Gastrocnemius medialis (tissue), 4 donors: ENCODE measurements at regions not wholly inside any gene's neighbourhood (a gene's known extent, or its start where the extent isn't known, plus 50 kb on each side); places are given as distances from the start of the nearest gene placed in this dataset.

ENCODE experiments used
- CTCF ChIP-seq, 5 experiments: fragments of 450-650 bp in 3 of 5; fragments of 200-600 bp in 2 of 5; sonication (generic) in 2 of 5; IDR thresholded peaks in 4 of 5; conservative IDR thresholded peaks in 1 of 5; 1 replicate in 4 of 5; 2 replicates in 1 of 5; pipeline ENCODE4 v1.5.1; 2016 to 2019; ENCODE audit warnings: antibody characterized with exemption in 5 of 5, mild to moderate bottlenecking in 3 of 5, moderate library complexity in 3 of 5
- POLR2A ChIP-seq, 2 donors: fragments of 450-650 bp; IDR thresholded peaks; one replicate each; pipeline ENCODE4 v1.6.1; 2017; ENCODE audit warnings: antibody characterized with exemption in 2 of 2, mild to moderate bottlenecking in 2 of 2, moderate library complexity in 2 of 2

GRCh38 chr17:71430281-71430680 is 690.5 kb upstream of the SOX9 start:
- no peak for TF ChIP-seq CTCF (IDR thresholded peaks at IDR 0.05 in 4 of 5, conservative IDR thresholded peaks at IDR 0.05 in 1 of 5)
- no peak for TF ChIP-seq POLR2A (IDR thresholded peaks at IDR 0.05)
